ENCODE measurements at regions not wholly inside any gene's neighbourhood (a gene's known extent, or its start where the extent isn't known, plus 50 kb on each side); places are given as distances from the start of the nearest gene placed in this dataset.

DNA sequence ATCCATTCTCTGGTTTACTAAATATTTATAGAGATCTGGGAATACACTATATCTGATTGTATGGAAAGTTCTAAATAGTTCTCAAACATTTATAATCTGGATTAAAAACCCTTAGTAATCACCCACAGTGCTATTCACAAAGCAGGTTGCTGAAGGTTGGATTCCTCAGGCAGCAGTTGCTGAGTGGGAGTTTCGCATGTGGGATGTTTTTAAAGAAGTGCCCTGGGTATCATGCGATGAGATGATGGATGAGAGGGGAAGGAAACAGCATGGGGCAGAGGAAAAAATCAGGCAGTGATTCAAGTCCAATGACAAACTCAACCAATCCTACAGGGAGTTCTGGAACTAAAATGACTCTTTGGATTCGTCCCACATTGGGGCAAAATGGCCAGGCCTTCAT, 85.3 kb upstream of the GALNT2 start:
- DNase-seq = no peak

DNA sequence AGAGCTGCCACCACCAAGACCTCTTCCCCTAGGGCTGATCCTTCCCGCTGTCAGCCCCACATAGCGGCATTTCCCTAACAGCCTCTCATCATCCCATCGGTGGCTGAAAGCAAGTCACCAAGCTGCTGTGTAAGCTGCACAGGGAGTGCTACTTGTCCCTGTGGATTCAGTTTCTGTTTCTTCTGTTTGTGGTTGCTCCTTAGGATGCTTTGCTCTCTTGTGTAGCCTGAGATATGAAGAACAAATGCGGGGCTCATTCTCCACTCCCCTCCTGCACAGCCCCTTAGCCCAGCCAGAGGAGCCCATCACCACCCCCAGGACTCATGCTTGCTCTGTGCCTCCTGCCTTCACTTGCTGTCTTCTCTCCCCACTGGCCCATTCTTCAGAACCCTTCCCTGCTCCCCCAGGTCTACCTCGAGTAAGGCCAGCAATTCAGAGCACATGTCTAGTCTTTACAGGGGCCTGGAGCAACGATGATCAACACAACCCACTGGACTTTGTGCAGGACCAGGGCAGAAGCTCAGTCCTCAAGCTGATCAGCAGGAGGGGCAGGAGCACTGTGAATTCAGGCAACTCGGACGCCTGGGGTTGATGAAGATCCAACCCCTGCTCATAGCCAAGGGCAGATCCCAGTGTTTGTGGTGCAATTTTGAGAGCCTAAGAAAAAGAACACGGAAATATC, 82.6 kb upstream of the GALNT2 start:
- no peak for DNase-seq

DNA sequence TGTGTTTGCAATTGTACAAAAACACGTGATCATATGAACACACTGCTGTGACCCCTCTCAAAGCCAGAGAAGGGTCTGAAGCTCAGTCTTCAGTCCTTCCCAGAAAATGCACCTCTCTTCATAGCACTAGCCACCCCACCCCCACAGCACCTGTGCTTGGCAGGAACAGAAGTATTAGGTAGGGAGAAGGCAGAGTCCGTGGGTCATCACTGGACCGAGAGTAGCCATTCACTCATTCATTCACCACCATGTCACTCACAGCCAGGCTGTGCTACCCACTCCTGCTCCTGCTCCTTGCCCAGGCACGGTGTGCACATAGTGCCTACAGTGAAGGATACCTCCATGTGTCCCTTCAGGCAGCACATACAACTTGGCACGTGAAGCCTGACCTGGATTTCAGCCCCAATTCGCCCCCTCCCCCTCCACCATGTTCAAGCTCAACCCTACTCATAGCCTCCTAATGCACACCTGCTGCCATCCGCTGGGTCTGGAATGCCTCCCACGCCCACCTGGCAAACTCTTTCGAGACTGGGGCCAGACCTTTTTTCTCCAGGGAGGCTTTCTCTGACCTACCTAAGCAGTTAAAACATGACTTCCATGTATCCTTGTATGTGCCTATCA, 81.9 kb upstream of the GALNT2 start:
- DNase-seq = no peak

DNA sequence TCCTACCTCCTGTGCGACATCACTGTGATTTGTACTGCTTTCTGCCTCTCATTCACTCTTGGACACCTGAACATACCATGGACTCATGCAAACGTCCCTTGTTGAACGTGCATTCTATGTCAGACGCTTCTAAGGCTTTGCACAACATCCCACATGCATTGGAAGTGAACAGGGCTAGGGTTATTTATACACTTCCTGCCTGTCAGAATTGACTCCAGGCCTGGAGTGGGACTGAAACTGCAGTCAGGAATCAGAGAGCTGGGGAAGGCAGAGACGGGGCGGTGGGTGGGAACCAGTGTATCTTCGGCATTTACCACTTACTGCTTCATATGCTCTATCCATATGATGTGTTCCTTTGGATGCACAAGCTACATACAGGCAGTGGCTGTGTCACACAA, 81.4 kb upstream of the GALNT2 start:
- no peak for DNase-seq

- no peak for DNase-seq
Observed at GRCh38 chr1:229986737-229987337, 80.2 kb upstream of the GALNT2 start.

GRCh38 chr1:229987953-229988352, 79.1 kb upstream of the GALNT2 start:
- no peak for DNase-seq

GRCh38 chr1:229988534-229988933, 78.5 kb upstream of the GALNT2 start:
- no peak for DNase-seq

DNA sequence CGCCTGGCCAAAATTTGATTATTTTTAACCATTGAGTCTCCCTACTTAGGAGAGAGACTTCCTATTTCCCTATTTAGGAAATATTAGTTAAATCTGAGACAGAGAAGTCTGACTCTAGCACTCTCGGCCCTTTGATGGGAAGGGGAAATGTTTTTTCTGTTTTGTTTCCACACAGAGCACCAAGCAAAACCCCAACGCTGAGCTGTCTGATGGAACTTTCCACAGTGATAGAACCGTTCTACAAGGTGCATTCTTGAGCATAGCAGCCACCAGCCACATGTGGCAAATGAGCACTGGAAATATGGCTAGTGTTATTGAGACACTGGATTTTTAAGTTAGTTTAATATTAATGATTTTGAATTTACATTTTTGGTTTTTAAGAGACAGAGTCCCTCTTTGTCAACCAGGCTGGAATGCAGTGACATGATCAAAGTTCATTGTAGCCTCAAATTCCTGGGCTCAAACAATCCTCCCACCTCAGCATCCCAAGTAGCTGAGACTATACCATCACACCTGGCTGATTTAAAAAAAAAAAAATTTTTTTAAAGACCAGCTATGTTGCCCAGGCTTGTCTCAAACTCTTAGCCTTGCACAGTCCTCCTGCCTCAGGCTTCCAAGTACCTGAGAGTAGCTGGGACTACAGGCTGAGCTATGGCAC, 77.3 kb upstream of the GALNT2 start:
- DNase-seq = no peak

DNA sequence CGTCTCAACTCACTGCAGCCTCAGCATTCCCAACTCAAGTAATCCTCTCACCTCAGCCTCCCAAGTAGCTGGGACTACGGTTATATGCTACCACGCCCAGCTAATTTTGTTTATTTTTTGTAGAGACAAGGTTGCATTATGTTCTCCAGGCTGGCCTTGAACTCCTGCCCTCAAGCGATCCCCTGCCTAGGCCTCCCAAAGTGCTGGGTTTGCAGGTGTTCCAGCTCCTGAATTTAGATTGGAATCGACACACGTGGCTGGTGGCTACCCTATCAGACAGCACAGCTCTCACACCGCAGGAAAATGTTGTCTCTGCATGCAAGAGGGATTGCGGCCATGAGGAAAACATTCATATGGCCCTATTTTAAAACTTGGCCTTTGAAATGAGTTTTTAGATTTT, 76.7 kb upstream of the GALNT2 start:
- no peak for DNase-seq

- no peak for DNase-seq
Observed at GRCh38 chr1:229991104-229991513, 75.9 kb upstream of the GALNT2 start.

DNA sequence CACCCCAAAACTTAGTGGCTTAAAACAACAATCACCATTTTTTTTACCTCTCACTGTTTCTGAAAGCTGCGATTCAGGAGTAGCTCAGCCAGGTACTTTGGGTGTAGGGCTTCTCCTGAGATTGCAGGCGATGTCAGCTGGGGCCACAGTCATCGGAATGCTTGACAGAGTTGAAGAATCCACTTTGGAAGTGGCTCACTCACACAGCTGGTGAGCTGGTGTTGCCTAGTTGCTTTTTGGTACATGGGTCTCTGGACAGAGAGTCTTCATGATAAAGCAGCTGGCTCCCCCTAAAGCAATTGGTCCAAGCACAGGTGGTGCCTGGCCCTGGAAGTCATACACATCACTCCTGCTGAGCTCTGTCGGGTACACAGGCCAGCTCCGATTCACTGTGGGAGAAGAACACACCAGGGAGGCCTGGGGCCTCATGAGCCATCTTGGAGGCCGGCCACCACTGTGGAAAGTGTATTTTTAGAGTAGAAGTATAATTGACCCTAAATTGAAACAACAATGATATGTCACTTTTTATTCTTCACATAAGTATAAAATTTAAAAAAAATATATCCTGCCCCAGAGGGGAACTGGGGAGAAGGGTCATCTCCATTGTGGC, 75.2 kb upstream of the GALNT2 start:
- no peak for DNase-seq

- DNase-seq = no peak
Observed at GRCh38 chr1:229993060-229993459, 74.0 kb upstream of the GALNT2 start.

- DNase-seq = no peak
Observed at GRCh38 chr1:229993894-229994293, 73.1 kb upstream of the GALNT2 start.

DNA sequence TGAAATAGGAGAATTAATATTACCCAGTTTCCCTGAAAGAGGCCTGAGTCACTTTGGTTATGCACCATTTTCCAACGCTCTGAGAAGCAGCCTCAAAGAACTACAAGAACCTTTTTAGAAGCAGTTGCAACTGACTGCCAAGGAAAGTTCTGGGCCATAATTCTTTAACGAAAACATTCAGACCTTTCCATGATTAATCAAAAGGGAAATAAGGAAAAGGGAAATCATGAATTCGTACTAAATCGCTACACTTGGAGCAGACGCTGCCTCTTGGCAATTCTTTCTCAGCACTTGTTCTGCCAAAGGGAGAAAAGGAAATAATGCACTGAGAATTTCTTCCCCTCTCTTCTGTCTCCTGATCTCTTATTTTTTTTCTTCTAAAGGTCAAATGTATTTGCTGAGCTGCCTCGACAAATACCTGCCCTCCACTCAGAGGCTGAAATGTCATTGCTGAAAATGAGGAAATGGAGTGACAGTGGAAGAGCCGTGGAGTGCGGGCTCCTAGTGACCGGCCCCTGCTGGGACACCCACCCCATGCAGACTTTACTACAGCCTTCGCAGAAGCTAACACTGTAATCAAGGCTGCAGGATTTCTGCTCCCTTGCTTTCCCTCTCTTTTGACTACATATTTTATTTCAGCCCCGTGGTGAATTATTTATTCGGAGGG, 67.9 kb upstream of the GALNT2 start:
- DNase-seq = no peak

DNA sequence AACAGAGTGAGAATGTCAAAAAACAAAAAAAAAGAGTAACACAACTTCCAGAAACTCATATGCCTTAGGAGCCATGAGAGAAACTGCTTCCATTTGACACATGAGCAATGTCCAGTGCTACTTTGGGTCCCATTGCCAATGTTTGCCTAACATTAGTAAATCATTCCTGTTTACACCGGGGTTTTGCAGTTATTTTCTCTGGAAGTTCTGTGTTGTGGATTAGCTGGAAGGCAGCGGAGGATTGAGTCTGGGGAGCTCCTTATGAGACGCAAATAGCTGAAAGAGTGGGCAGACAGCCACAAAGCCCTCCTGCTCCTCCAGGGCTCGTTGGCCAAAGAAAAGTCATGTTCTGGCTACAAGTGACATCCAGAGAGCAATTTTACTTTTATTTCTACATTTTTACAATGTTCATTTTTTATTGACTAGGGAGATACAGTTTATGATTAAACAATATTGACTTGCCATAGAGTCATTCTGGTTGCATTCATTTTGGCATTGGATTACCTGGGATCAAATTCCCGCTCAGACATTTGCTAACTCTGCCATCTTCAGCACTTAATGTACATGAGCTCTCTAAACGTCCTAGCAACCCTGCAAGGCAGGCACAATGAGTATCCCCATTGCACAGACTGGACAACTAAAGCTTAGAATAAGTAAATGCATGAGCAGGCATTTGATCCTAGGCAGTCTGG, 66.4 kb upstream of the GALNT2 start:
- no peak for DNase-seq

- DNase-seq = no peak
Observed at GRCh38 chr1:230002164-230002803, 64.8 kb upstream of the GALNT2 start.

DNA sequence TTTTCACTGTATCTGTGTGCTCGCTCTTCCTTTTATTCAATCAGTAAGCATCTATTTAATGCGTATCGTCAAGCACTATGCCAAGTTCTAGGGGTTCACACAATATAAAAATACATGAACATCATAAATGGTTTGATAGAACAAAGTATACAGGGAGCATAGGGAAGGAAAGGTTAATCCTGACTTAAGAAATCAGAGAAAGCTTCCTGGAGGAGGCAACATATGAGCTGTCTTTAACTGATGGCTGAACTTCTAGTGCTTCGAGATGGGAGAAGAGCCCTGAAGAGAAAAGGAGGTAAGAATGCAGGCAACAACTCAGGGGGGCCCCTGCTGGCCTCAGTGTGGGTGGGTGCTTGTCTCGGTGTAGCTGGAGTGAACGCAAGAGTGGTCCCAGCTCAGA, 63.6 kb upstream of the GALNT2 start:
- no peak for DNase-seq

DNA sequence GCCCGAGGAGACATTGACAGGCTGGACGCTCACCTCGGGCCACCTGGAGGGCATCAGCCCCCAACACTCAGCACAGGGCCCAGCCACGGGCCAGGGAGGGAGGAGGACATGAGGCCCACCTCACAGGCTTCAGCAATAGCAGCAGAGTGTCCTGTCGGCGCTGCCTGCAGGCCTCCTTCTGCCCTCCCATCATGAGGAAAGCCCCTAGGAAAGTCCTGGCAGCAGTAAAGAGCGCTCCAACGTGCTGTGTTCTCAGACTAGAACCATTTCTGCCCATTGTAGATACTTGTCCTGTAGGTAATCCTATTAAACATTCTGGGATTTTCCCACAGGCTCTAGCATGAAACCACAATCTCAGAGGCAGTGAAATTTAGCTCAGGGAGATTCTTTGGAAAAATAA, 62.0 kb upstream of the GALNT2 start:
- DNase-seq = no peak

DNA sequence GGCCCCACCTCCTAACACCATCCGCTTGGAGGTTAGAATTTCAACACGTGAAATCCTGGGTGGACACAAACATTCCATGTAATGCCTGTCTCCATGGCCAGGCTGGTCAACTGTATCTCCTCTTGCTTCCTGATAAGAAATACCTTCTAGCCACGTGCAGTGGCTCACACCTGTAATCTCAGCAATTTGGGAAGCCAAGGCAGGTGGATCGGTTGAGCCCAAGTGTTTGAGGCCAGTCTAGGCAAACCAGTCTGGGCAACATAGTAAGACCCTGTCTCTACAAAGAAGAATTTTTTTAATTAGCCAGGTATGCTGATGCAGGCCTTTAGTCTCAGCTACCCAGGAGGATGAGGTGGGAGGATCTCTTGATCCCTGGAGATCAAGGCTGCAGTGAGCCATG, 58.3 kb upstream of the GALNT2 start:
- no peak for DNase-seq

DNA sequence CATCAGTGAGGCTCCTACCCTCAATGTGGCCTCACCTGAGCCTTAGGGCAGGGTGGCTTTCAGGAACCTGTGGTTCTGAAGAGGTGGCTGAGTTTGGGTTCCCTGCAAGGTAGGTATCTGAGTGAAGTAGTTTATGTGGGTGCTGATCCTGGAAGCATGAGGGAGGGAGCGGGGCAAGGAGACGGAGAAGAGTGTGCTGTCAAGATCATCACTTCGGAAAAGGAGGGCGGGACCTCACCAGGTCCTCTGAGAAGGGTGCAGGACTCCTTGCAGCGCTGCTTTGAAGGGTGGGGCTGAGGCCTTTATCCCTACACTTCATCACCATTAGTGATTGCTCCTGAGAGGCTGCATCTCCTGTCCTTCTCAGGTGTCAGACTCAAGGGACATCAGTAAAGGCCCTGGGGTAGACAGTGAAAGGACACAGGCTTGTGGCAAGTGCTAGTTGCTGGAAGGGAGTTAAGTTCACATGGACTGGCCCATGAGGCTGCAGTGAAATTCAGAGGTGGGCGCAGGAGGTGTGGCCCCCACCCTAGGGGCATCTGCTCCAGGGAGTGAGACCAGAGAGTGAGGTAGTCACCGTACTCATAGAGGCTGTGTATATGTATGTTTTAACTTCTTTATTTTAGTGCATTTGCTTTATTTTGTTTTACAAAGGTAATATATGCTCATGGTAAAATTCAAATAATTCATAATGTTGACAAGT, 57.3 kb upstream of the GALNT2 start:
- DNase-seq = no peak

DNA sequence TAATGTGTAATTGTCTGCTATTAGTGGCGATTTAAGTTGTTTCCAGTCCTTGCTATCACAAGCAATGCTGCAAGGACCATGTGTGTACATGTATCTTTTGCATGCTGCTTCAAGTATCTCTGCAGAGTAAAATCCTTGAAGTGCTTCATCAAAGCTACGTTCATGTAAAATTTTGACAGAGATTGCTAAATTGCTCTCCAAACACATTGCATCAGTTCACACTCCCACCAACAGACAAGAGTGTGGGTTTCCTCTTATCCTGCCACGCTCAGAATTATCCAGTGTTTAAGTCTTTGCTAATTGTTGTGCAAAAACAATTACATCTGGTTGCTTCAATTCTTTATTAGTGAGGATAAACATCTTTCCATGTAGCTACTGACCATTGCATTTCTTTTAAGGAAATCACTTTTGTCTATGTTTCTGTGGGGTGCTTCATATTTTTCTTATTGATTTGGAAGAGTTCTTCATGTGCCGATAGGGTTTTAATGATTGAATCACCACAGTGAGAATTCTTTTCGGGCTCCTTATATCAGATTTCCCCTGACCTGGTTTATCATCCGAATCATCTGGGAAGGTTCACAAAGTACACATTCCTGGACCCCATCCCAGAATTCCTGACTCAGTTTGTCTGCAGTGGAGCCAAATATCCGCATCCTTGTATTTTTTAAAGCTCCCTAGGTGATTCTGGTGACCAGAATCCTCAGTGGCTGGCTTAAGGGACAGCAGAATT, 56.3 kb upstream of the GALNT2 start:
- no peak for DNase-seq

Measured in activated T-cell treated with anti-CD3 and anti-CD28 coated beads, Interleukin-2, amount 50 U/mL, for 48 hours (primary cell).